GM13976 (cell line): ENCODE measurements at regions not wholly inside any gene's neighbourhood (a gene's known extent, or its start where the extent isn't known, plus 50 kb on each side); places are given as distances from the start of the nearest gene placed in this dataset.

Source experiments
- DNase-seq: peaks from one replicate; pipeline ENCODE4 v3.0.0; 2012; ENCODE audit warnings: low spot score
- in situ Hi-C: fragments of 300-500 bp; cut with MboI; formaldehyde crosslinking; loops from one replicate; pipeline ENCODE4 v1.12.0; 2022; ENCODE audit warnings: low sequenced_read_pairs, mixed read lengths, inconsistent platforms; ENCODE audit not compliant: unreplicated experiment
- TF ChIP-seq, protein P1 (sequence below): IDR thresholded peaks from 2 replicates; pipeline ENCODE4 v1.5.1; 2012; ENCODE audit warnings: borderline replicate concordance, mild to moderate bottlenecking; ENCODE audit not compliant: insufficient read depth; ENCODE audit errors: extremely low read depth, missing control alignments, control extremely low read depth

DNA sequence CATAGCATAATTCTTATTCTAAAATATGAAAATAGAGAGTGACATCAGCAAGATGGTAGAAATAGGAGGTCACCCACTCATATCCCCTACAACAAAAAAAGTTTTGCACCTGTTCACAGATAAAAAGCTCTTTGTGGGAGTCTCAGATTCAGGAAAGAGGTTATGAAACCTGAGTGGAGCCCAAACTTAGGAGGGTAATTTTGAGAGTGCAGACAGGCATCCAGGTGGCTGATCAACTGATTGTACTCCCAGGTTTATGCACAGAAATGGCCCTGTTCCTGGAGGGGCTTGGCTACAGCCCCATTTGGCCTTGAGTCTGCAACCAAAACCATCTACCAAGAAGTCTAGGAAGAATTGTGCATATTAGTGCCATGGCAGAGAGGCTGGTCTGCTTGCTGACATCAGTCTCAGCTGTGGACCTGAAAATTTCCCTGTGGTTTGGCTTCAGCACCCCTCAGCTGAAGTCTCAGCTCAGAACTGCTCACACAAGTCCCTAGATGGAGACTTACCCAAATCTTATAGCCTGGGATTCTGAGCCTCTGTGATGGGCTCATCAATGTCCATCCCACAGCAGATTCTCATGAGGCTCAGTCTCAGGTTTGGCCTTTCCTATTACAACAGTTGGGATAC, 291.6 kb downstream of the IL20RB start:
- TF ChIP-seq, protein P1, sequence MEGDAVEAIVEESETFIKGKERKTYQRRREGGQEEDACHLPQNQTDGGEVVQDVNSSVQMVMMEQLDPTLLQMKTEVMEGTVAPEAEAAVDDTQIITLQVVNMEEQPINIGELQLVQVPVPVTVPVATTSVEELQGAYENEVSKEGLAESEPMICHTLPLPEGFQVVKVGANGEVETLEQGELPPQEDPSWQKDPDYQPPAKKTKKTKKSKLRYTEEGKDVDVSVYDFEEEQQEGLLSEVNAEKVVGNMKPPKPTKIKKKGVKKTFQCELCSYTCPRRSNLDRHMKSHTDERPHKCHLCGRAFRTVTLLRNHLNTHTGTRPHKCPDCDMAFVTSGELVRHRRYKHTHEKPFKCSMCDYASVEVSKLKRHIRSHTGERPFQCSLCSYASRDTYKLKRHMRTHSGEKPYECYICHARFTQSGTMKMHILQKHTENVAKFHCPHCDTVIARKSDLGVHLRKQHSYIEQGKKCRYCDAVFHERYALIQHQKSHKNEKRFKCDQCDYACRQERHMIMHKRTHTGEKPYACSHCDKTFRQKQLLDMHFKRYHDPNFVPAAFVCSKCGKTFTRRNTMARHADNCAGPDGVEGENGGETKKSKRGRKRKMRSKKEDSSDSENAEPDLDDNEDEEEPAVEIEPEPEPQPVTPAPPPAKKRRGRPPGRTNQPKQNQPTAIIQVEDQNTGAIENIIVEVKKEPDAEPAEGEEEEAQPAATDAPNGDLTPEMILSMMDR: no peak
- DNase-seq: no peak
- in situ Hi-C loops: no loop called here

DNA sequence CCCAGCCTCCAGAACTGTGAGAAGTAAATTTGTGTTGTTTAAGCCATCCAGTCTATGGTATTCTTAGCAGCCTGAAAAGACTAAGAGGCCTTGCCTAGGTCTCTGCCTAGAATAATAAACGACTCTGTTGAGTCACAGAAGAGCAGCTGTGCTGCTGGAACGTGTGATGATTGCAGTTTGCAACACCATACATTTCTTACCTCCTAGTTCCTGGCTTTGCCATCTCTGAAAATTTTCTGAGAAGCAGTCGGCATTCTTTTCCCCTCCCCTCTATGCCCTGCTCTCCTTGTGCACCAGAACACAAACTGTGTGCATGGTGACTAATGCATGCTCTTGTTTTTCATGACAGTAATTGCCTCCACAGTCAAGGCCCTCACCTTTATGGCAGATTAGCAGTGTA, 301.3 kb downstream of the IL20RB start:
- TF ChIP-seq, protein P1: no peak
- in situ Hi-C loops: no loop called here
- DNase-seq: no peak

DNA sequence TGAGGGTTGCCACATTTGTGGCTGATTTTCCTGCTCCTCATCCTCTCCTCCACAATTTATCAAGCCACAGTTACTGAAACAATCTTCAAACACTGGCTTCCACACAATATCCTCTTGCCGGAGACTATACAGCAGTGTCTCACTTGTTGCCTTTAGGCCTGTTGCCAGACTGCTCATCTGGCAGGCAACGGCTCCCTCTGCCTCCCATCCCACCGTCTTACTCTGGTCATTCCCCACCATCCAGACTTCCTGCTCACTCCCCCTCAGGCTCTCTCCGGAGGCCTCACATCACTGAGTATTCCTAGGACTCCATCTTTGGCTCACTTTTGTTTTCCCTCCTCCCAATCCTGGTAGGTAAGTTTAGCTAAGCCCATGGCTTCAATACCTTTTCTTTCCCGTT, 301.9 kb downstream of the IL20RB start:
- TF ChIP-seq, protein P1: no peak
- no peak for DNase-seq
- in situ Hi-C loops: no loop called here

DNA sequence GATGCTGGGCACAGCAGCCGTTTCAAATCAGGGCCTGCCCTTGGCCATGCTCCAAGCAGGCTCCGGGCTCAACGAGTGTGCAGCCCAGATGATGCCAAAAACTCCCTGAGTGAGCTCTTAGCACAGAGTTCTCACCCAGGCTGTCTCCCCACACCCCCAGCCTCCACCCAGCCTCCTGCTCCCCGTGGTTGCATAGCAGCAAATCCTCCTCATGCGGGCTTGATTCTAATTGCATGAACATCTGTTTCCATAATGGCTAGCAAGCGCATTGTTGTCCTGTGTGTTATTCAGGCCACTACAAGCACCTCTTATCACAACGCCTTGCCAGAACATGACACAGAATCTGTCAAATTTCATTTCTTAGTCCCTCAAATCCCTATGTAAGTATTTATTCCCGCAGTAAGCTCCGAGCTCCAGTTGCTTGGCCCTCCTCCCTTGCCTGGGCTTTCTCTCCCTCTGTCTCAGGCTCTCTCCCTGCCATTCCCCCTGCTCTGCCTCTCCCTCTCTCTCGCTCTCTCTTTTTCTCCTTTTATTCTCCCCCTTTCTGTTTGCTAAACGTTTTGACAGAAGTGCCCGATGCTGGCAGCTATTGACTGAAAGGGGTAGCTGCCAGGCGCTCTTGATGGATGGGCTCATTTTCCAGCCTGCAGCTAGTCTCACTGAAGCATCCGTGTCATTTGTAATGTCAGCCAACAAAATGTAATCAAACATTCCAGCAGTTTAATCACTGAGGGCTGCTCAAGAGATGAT, 306.5 kb downstream of the IL20RB start:
- no peak for DNase-seq

DNA sequence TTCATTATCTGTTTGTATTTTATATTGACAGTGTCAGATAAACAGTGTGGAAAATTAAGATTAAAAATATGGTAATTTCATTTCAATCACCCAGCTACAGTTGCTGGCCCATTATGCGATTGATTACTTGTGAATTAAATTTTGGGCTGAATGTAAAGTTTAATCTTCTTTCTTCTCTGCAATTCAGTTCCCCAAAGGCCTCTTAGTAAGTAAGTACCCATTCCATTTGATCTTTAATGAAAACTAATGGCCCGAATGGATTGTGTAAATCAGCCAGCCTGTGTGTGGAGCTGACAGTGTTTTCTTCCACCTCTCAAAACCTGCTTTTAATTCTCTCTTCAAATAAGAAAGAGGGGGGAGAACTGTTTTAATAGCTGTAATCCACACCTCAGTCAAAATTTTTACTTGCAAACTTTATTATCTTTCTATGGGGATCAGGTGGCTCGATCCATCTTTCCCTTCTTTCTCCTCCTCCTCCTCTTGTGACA, 307.1 kb downstream of the IL20RB start:
- no peak for DNase-seq
- TF ChIP-seq, protein P1: no peak
- in situ Hi-C loops: no loop called here

More for the DNA sequence above, 306.5 kb downstream of the IL20RB start:
- TF ChIP-seq, protein P1: no peak
- in situ Hi-C loops: no loop called here

DNA sequence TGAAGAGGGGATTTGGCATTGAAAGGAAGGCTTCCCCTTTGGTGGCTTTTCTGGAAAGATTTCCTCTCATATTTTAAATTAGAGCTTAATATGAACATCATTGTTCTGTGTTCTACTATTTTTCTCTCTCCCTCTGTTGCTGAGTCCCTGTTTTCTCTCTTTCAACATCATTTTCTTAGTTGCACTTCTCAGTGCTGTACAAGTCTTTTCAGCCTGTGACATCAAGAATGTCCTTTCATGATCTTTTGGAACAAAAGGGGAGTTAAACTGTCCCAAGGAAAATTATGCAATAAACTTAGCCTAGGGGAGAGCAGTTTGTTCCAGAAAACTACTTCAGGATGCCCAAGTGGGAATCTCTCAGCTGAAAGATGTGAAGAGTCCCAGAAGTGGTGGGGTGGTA, 325.1 kb downstream of the IL20RB start:
- in situ Hi-C loops: no loop called here
- DNase-seq: no peak
- TF ChIP-seq, protein P1: no peak
